ENCODE measurements at regions not wholly inside any gene's neighbourhood (a gene's known extent, or its start where the extent isn't known, plus 50 kb on each side); places are given as distances from the start of the nearest gene placed in this dataset.

DNA sequence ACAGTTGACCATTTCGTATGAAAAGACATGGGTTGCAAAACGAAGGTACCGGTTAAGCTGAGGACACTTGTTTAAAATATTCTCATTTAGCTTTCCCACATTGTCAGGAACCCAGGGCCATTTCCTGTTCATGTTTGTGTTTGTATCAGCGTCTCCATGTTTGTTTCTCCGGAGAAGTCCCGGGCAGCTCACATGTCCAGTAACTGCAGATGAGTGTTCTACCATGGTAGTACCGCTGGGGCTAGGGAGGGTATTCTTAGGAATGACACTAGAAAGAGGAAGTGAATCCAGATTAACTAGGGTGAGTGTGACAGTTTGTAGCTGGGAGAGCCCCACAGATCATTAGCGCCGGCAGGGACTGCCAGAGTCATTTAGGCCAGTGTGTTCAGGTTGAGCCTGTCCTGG is 50.0 kb upstream of the EVL start:
- no peak overlapping the region for H3K18ac ChIP-seq (ENCODE audit: insufficient read length, low read depth, low read length)
- no peak overlapping the region for H3K4ac ChIP-seq (ENCODE audit: low read depth, low read length)
- H3K9ac ChIP-seq (ENCODE audit: extremely low read depth, insufficient read length, low read length): no peak overlapping the region
- Mint-ChIP-seq H3K36me3 (ENCODE audit: insufficient read depth in 1 of 3, low read depth in 3 of 3) (peaks cover 0 to 2% (median 0%) of the 10 kb centered on the region in 3 experiments; a peak in 1 of 7 replicates), H3K4me1 (peaks cover 19 to 21% of the 10 kb centered on the region in 2 experiments), H3K27me3 (ENCODE audit: low read depth) (no peaks in the 10 kb centered on the region), H3K9me3 (no peaks in the 10 kb centered on the region), H3K27ac (peak overlapping the region in 2 of 3 experiments; percentile 35 to 73; a peak in 2 of 7 replicates), H3K4me3 (no peak overlapping the region)
- no peak overlapping the region for H3K56ac ChIP-seq (ENCODE audit: insufficient read length, low read depth, low read length)
- H4K91ac ChIP-seq (ENCODE audit: insufficient read length, low read depth, low read length): no peak overlapping the region
- H3K23me2 ChIP-seq (ENCODE audit: insufficient read length, low read depth, low read length, poor library complexity, severe bottlenecking): no peaks in the 10 kb centered on the region
- H2AK5ac ChIP-seq (ENCODE audit: insufficient read length, low read length): no peak overlapping the region
- no peak for DNase-seq
- H4K5ac ChIP-seq (ENCODE audit: insufficient read length, low read depth, low read length): no peak overlapping the region
- H3K27ac ChIP-seq (ENCODE audit: insufficient read length, low read depth, low read length): no peak overlapping the region
- H3T11ph ChIP-seq (ENCODE audit: low read length): no peak overlapping the region
- no peak overlapping the region for H2BK5ac ChIP-seq (ENCODE audit: insufficient read length, low read length)
- no peaks in the 10 kb centered on the region for H4K20me1 ChIP-seq (ENCODE audit: control insufficient read depth, insufficient read depth, insufficient read length)
- H3K79me1 ChIP-seq (ENCODE audit: insufficient read depth, low read depth, low read length, poor library complexity, severe bottlenecking): peaks cover 7% of the 10 kb centered on the region
- H3K27me3 ChIP-seq (ENCODE audit: insufficient read depth, low read length): no peaks in the 10 kb centered on the region
- TF ChIP-seq, protein P1, sequence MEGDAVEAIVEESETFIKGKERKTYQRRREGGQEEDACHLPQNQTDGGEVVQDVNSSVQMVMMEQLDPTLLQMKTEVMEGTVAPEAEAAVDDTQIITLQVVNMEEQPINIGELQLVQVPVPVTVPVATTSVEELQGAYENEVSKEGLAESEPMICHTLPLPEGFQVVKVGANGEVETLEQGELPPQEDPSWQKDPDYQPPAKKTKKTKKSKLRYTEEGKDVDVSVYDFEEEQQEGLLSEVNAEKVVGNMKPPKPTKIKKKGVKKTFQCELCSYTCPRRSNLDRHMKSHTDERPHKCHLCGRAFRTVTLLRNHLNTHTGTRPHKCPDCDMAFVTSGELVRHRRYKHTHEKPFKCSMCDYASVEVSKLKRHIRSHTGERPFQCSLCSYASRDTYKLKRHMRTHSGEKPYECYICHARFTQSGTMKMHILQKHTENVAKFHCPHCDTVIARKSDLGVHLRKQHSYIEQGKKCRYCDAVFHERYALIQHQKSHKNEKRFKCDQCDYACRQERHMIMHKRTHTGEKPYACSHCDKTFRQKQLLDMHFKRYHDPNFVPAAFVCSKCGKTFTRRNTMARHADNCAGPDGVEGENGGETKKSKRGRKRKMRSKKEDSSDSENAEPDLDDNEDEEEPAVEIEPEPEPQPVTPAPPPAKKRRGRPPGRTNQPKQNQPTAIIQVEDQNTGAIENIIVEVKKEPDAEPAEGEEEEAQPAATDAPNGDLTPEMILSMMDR (conservative IDR thresholded peaks at IDR 0.05): no peak
- H3K79me2 ChIP-seq (ENCODE audit: insufficient read depth, low read length): no peaks in the 10 kb centered on the region; the same call in 1 of the 2 replicates
- no peak overlapping the region for H3K4me2 ChIP-seq (ENCODE audit: insufficient read depth, insufficient read length, low read length)
- H3K9me3 ChIP-seq (ENCODE audit: control insufficient read depth, low read depth, low read length): no peaks in the 10 kb centered on the region
- no peak overlapping the region for H2BK15ac ChIP-seq (ENCODE audit: low read depth, low read length)
- no peak overlapping the region for H2BK20ac ChIP-seq (ENCODE audit: low read depth, low read length, poor library complexity, severe bottlenecking)
- no peak overlapping the region for H2BK12ac ChIP-seq (ENCODE audit: insufficient read length, low read depth, low read length)
- WGBS (ENCODE audit: extremely low coverage, insufficient read length, low lambda C conversion rate): no CpG with 5 or more reads among the region's 9 CpGs
- H3K14ac ChIP-seq (ENCODE audit: insufficient read depth, low read length): no peak overlapping the region
- H4K8ac ChIP-seq (replicated peaks; ENCODE audit: insufficient read length, low read depth, low read length): no peak overlapping the region
- H2BK120ac ChIP-seq (ENCODE audit: low read depth, low read length, poor library complexity, severe bottlenecking): no peak overlapping the region
- H3K4me1 ChIP-seq (ENCODE audit: insufficient read depth, low read length): no peaks in the 10 kb centered on the region
- H3K23ac ChIP-seq (ENCODE audit: insufficient read length, low read depth, low read length): no peak overlapping the region
- H2AFZ ChIP-seq (ENCODE audit: low read length): no peak overlapping the region
